HL-60/S4 treated with retinoic acid at 250 ng/mL for 4 days and 3 days (cell line): ENCODE measurements at regions not wholly inside any gene's neighbourhood (a gene's known extent, or its start where the extent isn't known, plus 50 kb on each side); places are given as distances from the start of the nearest gene placed in this dataset.
"Not testable (repeated sequence)": the region's sequence is repeated elsewhere in the genome, so short reads cannot be mapped to it uniquely, and the experiment has no call there.

Source experiments
- in situ Hi-C: fragments of 300-500 bp; cut with MboI; formaldehyde crosslinking; loops from 2 replicates; pipeline ENCODE4 v1.7.0; 2022; ENCODE audit warnings: low sequenced_read_pairs

- in situ Hi-C loops: no loop called here
Measured at GRCh38 chr2:220703279-220703678, 868.8 kb downstream of the EPHA4 start.

- in situ Hi-C loops: no loop called here
Measured at GRCh38 chr2:220704081-220704480, 868.0 kb downstream of the EPHA4 start.

GRCh38 chr2:220704810-220705209 lies 867.3 kb downstream of the EPHA4 start:
- in situ Hi-C loops: no loop called here

- in situ Hi-C loops: no loop called here
Measured at GRCh38 chr2:220705678-220706077, 866.4 kb downstream of the EPHA4 start.

GRCh38 chr2:220707261-220707660 lies 864.8 kb downstream of the EPHA4 start:
- in situ Hi-C loops: no loop called here

- in situ Hi-C loops: no loop called here
Measured at GRCh38 chr2:220708366-220708765, 863.7 kb downstream of the EPHA4 start.

GRCh38 chr2:220717283-220717682 lies 854.8 kb downstream of the EPHA4 start:
- in situ Hi-C loops: no loop called here

- in situ Hi-C loops: no loop called here
Measured at GRCh38 chr2:220736778-220737177, 835.3 kb downstream of the EPHA4 start.

- in situ Hi-C loops: no loop called here
Measured at GRCh38 chr2:220743203-220743602, 828.9 kb downstream of the EPHA4 start.

- in situ Hi-C loops: no loop called here
Measured at GRCh38 chr2:220744861-220745260, 827.2 kb downstream of the EPHA4 start.

- in situ Hi-C loops: no loop called here
Measured at GRCh38 chr2:220745682-220746081, 826.4 kb downstream of the EPHA4 start.

- in situ Hi-C loops: no loop called here
Measured at GRCh38 chr2:220747736-220748135, 824.4 kb downstream of the EPHA4 start.

- in situ Hi-C loops: no loop called here
Measured at GRCh38 chr2:220748875-220749479, 823.1 kb downstream of the EPHA4 start.

- in situ Hi-C loops: no loop called here
Measured at GRCh38 chr2:220753486-220753885, 818.6 kb downstream of the EPHA4 start.

GRCh38 chr2:220756653-220757052 lies 815.5 kb downstream of the EPHA4 start:
- in situ Hi-C loops: no loop called here

GRCh38 chr2:220758376-220758775 lies 813.7 kb downstream of the EPHA4 start:
- in situ Hi-C loops: not testable (repeated sequence)

- in situ Hi-C loops: no loop called here
Measured at GRCh38 chr2:220764171-220764570, 807.9 kb downstream of the EPHA4 start.

GRCh38 chr2:220767591-220768255 lies 804.4 kb downstream of the EPHA4 start:
- in situ Hi-C loops: no loop called here

GRCh38 chr2:220775856-220776488 lies 796.1 kb downstream of the EPHA4 start:
- in situ Hi-C loops: no loop called here

- in situ Hi-C loops: not testable (repeated sequence)
Measured at GRCh38 chr2:220779076-220779475, 793.0 kb downstream of the EPHA4 start.

GRCh38 chr2:220779511-220779910 lies 792.6 kb downstream of the EPHA4 start:
- in situ Hi-C loops: no loop called here

GRCh38 chr2:220779931-220780330 lies 792.2 kb downstream of the EPHA4 start:
- in situ Hi-C loops: no loop called here
